GM23338 (cell line): ENCODE measurements at regions not wholly inside any gene's neighbourhood (a gene's known extent, or its start where the extent isn't known, plus 50 kb on each side); places are given as distances from the start of the nearest gene placed in this dataset.

Experiments
- ATAC-seq: fragments of 200-7000 bp; cut with Tn5 transposase; 3 replicates; pipeline ENCODE4 v1.9.1; 2020
- DNase-seq: peaks from one replicate; pipeline ENCODE4 v3.0.0-alpha.2; 2015; ENCODE audit warnings: low spot score
- H2AFZ ChIP-seq: fragments of 200-600 bp; sonication (generic); 2 replicates; pipeline ENCODE4 v1.8.0; 2016; ENCODE audit warnings: antibody characterized with exemption, mild to moderate bottlenecking, moderate library complexity
- H3F3A ChIP-seq: fragments of 200-600 bp; sonication (generic); replicated peaks from 2 replicates; pipeline ENCODE4 v1.8.0; 2017; ENCODE audit warnings: antibody characterized with exemption, mixed run types, low read depth
- H3K27ac ChIP-seq: fragments of 200-600 bp; sonication (generic); 2 replicates; pipeline ENCODE4 v1.6.1; 2016; ENCODE audit warnings: low read depth
- H3K27me3 ChIP-seq: fragments of 200-600 bp; sonication (generic); 2 replicates; pipeline ENCODE4 v1.8.0; 2016; ENCODE audit warnings: mild to moderate bottlenecking, mixed run types, moderate library complexity; ENCODE audit not compliant: insufficient read depth
- H3K36me3 ChIP-seq: fragments of 200-600 bp; sonication (generic); 2 replicates; pipeline ENCODE4 v1.8.0; 2016; ENCODE audit warnings: mild to moderate bottlenecking; ENCODE audit not compliant: insufficient read depth
- H3K4me1 ChIP-seq: fragments of 200-600 bp; sonication (generic); 2 replicates; pipeline ENCODE4 v1.8.0; 2016; ENCODE audit warnings: mild to moderate bottlenecking, moderate library complexity; ENCODE audit not compliant: insufficient read depth
- H3K4me2 ChIP-seq: fragments of 200-600 bp; sonication (generic); 2 replicates; pipeline ENCODE4 v1.7.1; 2017; ENCODE audit warnings: mixed run types
- H3K4me3 ChIP-seq: fragments of 200-600 bp; sonication (generic); 2 replicates; pipeline ENCODE4 v1.6.1; 2016; ENCODE audit warnings: mixed run types
- H3K79me2 ChIP-seq: fragments of 200-600 bp; sonication (generic); replicated peaks from 2 replicates; pipeline ENCODE4 v1.8.0; 2017; ENCODE audit warnings: mild to moderate bottlenecking; ENCODE audit not compliant: insufficient read depth
- H3K9me2 ChIP-seq: fragments of 200-600 bp; sonication (generic); 2 replicates; pipeline ENCODE4 v1.8.0; 2017; ENCODE audit not compliant: insufficient read depth
- H4K20me1 ChIP-seq: fragments of 200-600 bp; sonication (generic); replicated peaks from 2 replicates; pipeline ENCODE4 v1.8.0; 2017; ENCODE audit warnings: mild to moderate bottlenecking; ENCODE audit not compliant: insufficient read depth
- H3K27ac Mint-ChIP-seq: 2 replicates; pipeline ENCODE4 v1.8.0; 2020; ENCODE audit warnings: inconsistent platforms, mild to moderate bottlenecking, moderate library complexity, mixed read lengths
- H3K27me3 Mint-ChIP-seq: 3 replicates; pipeline ENCODE4 v1.8.0; 2022; ENCODE audit warnings: low read depth, mild to moderate bottlenecking, moderate library complexity, mixed read lengths, inconsistent platforms; ENCODE audit not compliant: insufficient read depth, poor library complexity
- H3K36me3 Mint-ChIP-seq: 3 replicates; pipeline ENCODE4 v1.8.0; 2021; ENCODE audit warnings: low read depth, mild to moderate bottlenecking, inconsistent platforms, moderate library complexity, mixed read lengths
- H3K4me1 Mint-ChIP-seq: 3 replicates; pipeline ENCODE4 v1.8.0; 2020; ENCODE audit warnings: mild to moderate bottlenecking, inconsistent platforms, mixed read lengths
- H3K4me3 Mint-ChIP-seq: 3 replicates; pipeline ENCODE4 v1.8.0; 2021; ENCODE audit warnings: moderate library complexity, mild to moderate bottlenecking, inconsistent platforms, mixed read lengths
- H3K9me3 Mint-ChIP-seq: 3 replicates; pipeline ENCODE4 v1.8.0; 2020; ENCODE audit warnings: moderate library complexity, mild to moderate bottlenecking, inconsistent platforms, mixed read lengths
- CREB1 ChIP-seq: fragments of 250-450 bp; sonication (Bioruptor Pico); IDR thresholded peaks from 2 replicates; pipeline ENCODE4 v1.5.0; 2020; ENCODE audit warnings: low read depth, mild to moderate bottlenecking, moderate library complexity
- ETS1 ChIP-seq: IDR thresholded peaks from 2 replicates; pipeline ENCODE4 v1.6.1; 2016; ENCODE audit warnings: antibody characterized with exemption
- EZH2 ChIP-seq: fragments of 200-600 bp; sonication (generic); IDR thresholded peaks from one replicate; pipeline ENCODE4 v1.8.0; 2017; ENCODE audit warnings: antibody characterized with exemption, mild to moderate bottlenecking, low read depth; ENCODE audit not compliant: unreplicated experiment
- EZH2phosphoT487 ChIP-seq: fragments of 200-600 bp; sonication (generic); IDR thresholded peaks from one replicate; pipeline ENCODE4 v1.8.1; 2018; ENCODE audit warnings: antibody characterized with exemption; ENCODE audit not compliant: unreplicated experiment
- JUNB ChIP-seq: IDR thresholded peaks from one replicate; pipeline ENCODE4 v1.6.1; 2016; ENCODE audit warnings: antibody characterized with exemption; ENCODE audit not compliant: unreplicated experiment
- NANOG ChIP-seq: IDR thresholded peaks from 2 replicates; pipeline ENCODE4 v1.6.1; 2016; ENCODE audit warnings: antibody characterized with exemption, borderline replicate concordance
- POLR2AphosphoS5 ChIP-seq: IDR thresholded peaks from 2 replicates; pipeline ENCODE4 v1.6.1; 2016; ENCODE audit warnings: antibody characterized with exemption, low read depth
- REST ChIP-seq: IDR thresholded peaks from one replicate; pipeline ENCODE4 v1.6.1; 2018; ENCODE audit warnings: antibody characterized with exemption; ENCODE audit not compliant: unreplicated experiment
- STAT1 ChIP-seq: IDR thresholded peaks from one replicate; pipeline ENCODE4 v1.6.1; 2016; ENCODE audit warnings: antibody characterized with exemption; ENCODE audit not compliant: unreplicated experiment
- ZNF114 ChIP-seq: fragments of 250-450 bp; sonication (Bioruptor Pico); IDR thresholded peaks from 2 replicates; pipeline ENCODE4 v1.5.0; 2020; ENCODE audit warnings: mild to moderate bottlenecking, moderate library complexity
- ZNF331 ChIP-seq: fragments of 250-450 bp; sonication (Bioruptor Pico); IDR thresholded peaks from 2 replicates; pipeline ENCODE4 v1.5.0; 2020; ENCODE audit warnings: low read depth, mild to moderate bottlenecking, moderate library complexity
- ZNF462 ChIP-seq: fragments of 250-450 bp; sonication (Bioruptor Pico); IDR thresholded peaks from 2 replicates; pipeline ENCODE4 v1.5.0; 2020; ENCODE audit warnings: mild to moderate bottlenecking, moderate library complexity
- TF ChIP-seq, protein P1 (sequence below), 2 experiments: fragments of 200-600 bp in 1 of 2; sonication (generic) in 1 of 2; conservative IDR thresholded peaks; 2 replicates each; pipeline versions ENCODE4 v1.5.1 to v1.6.1; 2016 to 2017; ENCODE audit warnings: antibody characterized with exemption in 2 of 2, low read depth in 2 of 2, mild to moderate bottlenecking in 2 of 2, moderate library complexity in 1 of 2

GRCh38 chr11:23577296-23577695 is 717.0 kb upstream of the CCDC179 start:
- Mint-ChIP-seq H3K27me3 (no peaks in the 10 kb centered on the region), H3K36me3 (no peaks in the 10 kb centered on the region), H3K4me1 (peaks cover 5% of the 10 kb centered on the region; the same call in 2 of the 3 replicates), H3K9me3 (no peaks in the 10 kb centered on the region), H3K4me3 (no peak overlapping the region), H3K27ac (no peak overlapping the region)
- Histone ChIP-seq H3K36me3 (no peaks in the 10 kb centered on the region), H3K4me1 (peaks cover 3% of the 10 kb centered on the region; the same call in 1 of the 2 replicates), H2AFZ (no peak overlapping the region), H3K4me3 (no peak overlapping the region), H3F3A (no peaks in the 10 kb centered on the region), H3K4me2 (no peak overlapping the region), H3K27me3 (no peaks in the 10 kb centered on the region), H4K20me1 (no peaks in the 10 kb centered on the region), H3K27ac (no peak overlapping the region), H3K79me2 (no peaks in the 10 kb centered on the region), H3K9me2 (no peaks in the 10 kb centered on the region)
- TF ChIP-seq JUNB (no peak), REST (no peak), ZNF114 (CRISPR knock-in tag) (no peak), NANOG (no peak), ETS1 (no peak), ZNF462 (CRISPR knock-in tag) (no peak), STAT1 (no peak), EZH2 (no peak), EZH2phosphoT487 (no peak), CREB1 (no peak), POLR2AphosphoS5 (no peak), ZNF331 (CRISPR knock-in tag) (no peak)
- TF ChIP-seq, protein P1, sequence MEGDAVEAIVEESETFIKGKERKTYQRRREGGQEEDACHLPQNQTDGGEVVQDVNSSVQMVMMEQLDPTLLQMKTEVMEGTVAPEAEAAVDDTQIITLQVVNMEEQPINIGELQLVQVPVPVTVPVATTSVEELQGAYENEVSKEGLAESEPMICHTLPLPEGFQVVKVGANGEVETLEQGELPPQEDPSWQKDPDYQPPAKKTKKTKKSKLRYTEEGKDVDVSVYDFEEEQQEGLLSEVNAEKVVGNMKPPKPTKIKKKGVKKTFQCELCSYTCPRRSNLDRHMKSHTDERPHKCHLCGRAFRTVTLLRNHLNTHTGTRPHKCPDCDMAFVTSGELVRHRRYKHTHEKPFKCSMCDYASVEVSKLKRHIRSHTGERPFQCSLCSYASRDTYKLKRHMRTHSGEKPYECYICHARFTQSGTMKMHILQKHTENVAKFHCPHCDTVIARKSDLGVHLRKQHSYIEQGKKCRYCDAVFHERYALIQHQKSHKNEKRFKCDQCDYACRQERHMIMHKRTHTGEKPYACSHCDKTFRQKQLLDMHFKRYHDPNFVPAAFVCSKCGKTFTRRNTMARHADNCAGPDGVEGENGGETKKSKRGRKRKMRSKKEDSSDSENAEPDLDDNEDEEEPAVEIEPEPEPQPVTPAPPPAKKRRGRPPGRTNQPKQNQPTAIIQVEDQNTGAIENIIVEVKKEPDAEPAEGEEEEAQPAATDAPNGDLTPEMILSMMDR (conservative IDR thresholded peaks at IDR 0.05; ENCODE audit: low read depth in 2 of 2), result no peak
- ATAC-seq (no peak), DNase-seq (no peak)
